CD4-positive, alpha-beta T cell treated with Interleukin-21 for 1 hour (primary cell): ENCODE measurements at regions not wholly inside any gene's neighbourhood (a gene's known extent, or its start where the extent isn't known, plus 50 kb on each side); places are given as distances from the start of the nearest gene placed in this dataset.
"Not testable (repeated sequence)": the region's sequence is repeated elsewhere in the genome, so short reads cannot be mapped to it uniquely, and the experiment has no call there.

ENCODE experiments used
- DNase-seq: peaks from one replicate; pipeline ENCODE4 v3.0.0-alpha.2; 2020

DNA sequence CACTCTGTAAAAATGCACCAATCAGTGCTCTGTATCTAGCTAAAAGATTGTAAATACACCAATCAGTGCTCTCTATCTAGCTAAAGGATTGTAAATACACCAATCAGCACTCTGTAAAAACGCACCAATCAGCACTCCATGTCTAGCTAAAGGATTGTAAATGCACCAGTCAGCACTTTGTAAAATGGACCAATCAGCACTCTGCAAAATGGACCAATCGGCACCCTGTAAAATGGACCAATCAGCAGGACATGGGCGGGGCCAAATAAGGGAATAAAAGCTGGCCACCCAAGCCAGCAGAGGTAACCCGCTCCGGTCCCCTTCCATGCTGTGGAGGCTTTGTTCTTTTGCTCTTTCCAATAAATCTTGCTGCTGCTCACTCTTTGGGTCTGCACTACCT, 140.7 kb downstream of the ELOVL4 start:
- DNase-seq = not testable (repeated sequence)

DNA sequence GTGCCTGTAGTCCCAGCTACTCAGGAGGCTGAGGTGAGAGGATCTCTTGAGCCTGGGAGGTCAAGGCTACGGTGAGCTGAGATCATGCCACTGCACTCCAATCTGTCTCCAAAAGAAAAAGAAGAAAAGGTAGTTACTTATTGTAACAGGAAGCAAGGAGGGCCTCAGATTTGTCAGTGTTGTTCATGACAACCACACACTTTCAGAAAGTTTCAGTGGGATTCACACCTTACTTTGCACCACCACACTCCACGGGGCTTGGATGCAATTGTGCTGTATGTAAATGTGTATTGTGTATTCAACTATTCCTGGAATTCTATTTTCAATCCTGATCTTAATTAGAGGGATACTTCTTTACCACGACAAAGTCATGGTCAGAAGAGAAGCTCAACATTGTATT, 142.6 kb downstream of the ELOVL4 start:
- DNase-seq = no peak

DNA sequence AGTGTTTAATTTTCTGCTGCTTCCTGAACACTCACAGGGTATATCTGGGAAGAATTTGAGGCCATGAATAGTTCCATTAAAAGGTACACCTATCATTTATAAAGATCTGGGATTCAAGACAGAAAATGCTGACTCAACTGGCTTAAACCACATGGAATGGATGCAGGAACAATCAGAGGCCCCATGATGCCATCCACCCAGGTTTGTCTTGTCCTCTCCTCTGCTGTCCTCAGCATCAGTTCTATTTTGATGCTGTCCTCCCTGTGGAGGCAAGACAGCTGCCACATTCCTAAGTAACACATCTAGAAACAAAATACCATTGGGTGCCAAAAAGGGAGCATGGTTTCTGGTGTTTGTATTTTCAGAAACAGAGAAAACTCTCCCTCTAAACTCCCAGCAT, 143.4 kb downstream of the ELOVL4 start:
- DNase-seq = no peak

DNA sequence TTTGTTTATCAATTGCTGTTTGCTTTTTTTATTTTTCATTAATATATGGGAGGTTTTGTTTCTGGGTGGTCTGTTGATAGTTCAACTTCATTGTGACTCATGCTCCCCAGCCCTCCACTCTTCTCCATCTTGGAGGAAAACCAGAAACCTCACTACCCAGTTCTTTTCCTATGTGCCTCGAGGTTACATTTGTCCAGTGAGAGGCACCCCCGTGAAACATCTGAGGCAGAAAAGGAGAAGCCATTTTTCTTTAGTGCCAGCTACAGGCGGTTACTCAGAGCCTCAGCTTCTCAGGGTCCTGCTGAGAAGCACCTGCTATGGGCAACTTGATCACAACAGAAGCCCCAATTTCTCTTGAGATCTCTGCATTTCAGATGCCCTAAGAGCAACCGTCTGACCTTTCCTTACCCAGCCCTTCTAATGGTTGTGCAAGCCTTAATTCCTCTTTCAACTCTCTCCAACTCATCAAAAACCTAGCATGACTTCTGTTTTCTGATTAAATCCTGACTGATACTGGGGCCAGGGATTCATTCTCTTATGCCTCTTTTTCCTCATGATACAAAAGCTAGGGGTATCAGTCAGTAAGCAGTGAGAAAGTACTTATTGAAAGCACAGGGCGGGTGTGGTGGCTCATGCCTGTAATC, 144.6 kb downstream of the ELOVL4 start:
- no peak for DNase-seq

DNA sequence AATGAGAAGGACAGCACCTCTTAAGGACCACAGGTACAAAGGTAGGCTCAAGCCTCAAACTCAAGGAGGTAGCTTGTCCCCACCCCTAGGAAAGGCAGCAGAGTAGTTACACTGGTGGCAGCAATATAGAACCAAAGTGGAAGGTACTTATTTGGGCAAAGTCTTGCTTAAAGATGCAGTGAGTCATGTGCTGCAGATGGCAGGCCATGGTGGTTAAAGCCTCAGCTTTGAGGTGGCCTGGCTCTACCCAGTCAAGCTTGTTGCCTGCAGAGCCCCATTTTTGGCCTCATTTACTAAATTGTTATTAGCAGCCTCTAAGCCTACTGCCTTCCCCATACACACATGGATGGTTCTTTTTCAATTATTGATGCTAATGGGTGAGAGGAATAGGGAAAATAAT, 146.0 kb downstream of the ELOVL4 start:
- DNase-seq = no peak

DNA sequence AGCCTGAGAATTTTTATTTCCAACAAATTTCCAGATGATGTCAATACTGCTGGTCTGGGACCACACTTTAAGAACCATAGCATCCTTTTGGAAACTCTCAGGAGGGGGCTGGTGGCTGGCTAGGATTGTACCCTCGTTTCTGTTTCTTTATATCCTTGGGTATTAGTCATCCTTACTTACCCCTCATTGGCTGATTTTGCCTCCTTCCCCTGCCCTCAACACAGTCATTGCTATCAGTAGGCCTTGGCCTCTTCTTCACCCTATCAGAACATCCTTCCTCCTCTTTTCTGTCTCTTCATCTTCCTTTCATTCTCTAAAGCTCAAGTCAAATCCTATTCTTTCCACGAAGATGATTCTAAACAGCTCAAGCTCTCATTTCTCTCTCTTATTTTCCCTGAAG, 148.5 kb downstream of the ELOVL4 start:
- no peak for DNase-seq

DNA sequence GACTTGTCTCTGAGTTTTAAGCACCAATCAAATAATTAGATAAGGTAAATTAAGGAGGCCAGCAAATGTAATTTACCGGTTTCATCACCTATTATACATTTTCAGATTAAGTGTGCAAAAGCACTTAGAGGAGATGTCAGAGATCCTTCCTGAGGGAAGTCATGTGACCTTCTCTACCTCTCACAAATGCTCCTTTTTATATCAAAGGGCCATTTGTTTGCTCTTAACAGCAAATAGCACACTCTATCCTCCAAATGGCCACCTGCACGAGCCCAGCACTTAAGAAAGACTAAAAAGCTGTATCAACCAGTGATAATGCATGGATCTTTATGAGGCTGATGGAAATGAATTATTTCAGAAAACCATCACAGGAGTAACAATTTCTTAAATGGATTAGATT, 149.4 kb downstream of the ELOVL4 start:
- DNase-seq = no peak

DNA sequence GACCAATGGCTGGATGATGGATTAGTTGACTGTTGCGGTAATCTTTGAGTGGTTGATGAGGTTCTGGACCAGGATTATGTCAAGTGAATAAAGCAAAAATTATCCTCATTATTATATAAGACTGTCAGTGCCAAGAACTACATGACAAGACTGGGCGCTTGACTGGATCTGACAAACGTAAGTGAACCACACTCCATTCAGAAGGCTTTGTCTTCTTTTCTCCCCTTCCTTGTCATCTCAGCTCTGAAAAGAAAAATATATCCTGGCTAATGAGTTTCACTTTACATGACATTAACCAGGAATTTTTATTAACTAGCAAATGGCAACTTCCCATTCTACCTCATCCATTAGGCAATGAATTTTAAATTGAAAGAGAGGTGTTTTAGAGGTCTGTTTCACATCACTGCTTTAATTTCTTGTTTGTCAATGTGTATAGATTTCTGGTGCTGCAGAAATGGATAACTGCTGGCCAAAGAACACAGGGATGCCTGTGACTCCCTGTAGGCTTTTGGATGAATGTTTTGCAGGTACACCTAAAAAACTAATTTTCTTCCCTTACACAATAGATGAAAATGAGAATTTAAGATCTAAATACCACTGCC, 150.1 kb downstream of the ELOVL4 start:
- no peak for DNase-seq

DNA sequence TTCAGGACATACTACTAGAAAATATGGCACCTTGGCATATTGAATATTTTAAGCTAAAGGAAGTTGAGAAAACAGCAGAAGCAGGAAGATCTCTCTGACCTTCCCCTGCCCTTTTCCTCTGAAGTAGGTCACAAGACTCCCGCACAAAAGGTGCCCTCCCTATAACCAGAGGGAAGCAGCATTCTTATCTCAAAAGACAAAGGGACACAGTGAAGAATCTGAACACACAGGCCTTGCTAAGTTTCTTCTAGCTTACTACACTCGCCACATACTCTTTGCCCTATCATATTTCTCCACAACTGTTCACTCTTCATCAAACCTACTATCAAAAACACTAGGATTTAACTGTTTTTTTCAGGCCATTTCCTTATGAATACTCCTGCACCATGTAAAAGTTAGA, 151.2 kb downstream of the ELOVL4 start:
- DNase-seq = no peak

DNA sequence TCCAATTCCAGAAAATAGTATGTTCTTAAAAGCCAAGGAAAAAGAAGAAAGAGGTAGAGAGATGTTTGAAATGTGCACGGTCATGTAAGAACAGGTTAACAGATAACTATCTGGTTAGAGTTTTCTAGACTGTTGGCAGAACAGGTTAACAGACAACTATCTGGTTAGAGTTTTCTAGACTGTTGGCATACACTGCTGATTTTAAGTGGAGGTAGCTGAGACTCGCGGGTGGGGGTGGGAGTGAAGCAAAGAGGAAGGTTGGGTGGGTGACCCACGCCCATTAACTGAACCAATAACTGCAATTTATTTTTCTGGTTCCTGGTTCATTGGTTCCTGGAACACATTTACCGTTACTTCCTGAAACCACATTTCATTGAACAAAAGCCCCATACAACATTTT, 157.5 kb downstream of the ELOVL4 start:
- no peak for DNase-seq

DNA sequence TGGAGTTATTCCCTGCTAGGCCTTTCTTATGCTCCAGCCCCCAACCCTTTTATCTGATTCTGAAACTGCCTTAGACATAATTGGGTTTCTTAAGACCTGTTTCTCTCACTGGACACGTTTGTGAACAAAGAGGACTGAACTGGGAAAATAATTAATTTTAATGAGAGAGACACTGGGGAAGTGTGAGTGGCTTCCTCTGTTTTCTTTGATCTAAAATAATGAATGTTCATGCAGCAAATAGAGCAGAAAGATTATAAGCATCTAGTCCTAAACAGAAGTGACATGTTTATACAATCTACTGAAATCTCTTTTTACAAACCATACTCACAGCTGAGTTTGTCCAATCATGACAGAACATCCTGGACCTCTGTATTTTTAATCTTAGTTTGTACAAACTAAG, 157.6 kb downstream of the SH3BGRL2 start:
- DNase-seq = no peak

DNA sequence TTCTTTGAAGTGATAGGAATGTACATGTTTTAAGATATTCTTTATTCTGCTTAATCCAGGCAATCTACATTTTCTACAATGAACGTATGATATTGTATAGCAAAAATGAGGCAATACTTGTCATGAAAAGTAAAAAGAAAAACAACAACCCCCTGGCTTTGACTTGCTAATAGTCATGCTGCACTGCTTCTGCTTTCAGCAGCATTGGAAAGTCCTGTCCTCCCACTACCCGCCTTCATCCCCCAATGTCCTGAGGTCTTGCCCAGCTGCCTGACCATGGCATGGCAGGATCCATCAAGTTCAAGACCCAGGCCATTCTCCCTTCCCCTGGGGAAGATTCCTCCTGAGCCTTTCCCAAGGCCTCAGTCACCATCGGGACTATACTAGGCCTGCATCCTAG, 156.5 kb downstream of the SH3BGRL2 start:
- DNase-seq = no peak

DNA sequence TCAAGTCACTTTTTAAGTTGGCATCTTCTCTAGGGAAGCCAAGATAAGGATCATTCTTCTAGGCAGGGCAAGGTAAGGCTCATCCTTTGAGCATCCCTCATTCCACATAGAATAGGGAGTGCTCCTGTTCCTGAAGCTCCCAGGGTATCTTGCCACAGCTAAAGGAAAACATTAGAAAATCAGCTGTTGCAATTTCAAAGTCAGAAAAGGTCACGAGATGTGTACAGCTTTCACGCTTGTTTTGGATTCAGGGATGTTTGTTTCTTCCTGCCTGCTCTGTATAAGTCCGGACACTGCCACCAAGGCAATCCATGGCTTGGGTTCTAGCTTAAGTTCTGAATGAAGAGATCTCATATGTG, 153.2 kb downstream of the SH3BGRL2 start:
- DNase-seq = no peak

DNA sequence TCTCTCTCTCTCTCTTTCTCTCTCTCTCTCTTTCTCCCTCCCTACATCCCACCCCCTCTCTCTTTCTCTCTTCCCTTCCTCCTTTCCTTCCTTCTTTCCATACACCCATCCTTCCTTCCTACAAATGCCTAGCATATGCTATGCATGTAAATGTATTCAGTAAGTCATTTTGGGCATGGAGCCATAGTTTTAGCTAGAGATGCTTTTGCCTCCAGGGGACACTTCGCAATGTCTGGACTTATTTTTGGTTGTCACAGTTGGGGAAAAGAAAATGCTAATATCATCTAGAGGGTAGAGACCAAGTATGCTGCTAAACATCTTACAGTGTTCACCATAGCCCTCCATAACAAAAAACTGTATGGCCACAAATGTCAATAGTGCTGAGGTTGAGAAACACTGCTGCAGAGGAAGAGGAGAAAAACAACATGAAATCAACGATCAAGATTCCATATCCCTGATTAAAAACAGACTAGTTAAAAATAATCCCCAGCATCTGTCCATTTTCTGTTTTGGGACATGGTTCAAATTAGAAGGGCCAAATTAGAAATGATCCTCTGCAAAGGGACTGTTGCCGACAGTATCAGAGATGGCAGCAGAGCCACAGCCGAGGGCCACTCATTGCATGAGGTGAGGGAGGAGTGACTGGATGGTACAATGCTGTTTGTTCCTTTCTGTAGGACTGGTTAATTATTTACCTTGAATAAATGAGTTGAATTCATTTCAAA, 152.7 kb downstream of the SH3BGRL2 start:
- DNase-seq = no peak

DNA sequence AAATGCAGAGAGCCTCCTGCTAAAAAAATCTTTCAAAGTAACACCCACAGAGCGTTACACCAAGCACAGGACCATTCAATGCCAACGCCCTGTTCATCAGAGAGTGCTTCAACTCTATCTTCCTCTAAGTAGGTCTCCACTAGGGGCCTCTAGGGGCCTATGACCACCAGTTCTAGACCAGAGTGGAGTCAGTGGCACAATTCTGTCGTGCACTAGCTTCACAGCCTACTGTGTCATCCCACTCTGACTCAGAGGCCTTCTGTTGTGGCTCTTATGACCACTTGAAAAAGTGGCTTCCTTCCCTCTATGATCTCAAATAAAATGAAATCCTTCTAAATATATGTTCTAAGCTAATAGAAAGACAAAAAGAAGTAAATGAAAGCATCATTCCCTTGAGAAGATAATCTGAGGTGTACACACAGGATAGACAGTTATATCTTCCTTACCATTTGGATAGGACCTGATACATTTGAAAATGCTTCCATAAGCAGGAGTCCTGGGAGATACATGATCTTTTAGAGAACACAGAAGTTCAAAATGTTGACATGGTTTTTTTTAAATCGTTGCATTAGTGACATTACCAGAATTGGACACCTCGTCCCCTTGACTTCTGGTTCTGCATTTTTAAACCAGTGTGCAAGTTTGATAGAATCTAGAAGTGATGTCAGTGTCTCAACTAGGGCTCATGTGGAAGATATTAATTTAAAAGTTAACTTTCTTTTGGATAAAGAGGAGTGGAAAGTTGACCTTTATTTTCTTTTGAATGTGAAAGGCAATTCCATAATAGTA, 151.9 kb downstream of the SH3BGRL2 start:
- no peak for DNase-seq

DNA sequence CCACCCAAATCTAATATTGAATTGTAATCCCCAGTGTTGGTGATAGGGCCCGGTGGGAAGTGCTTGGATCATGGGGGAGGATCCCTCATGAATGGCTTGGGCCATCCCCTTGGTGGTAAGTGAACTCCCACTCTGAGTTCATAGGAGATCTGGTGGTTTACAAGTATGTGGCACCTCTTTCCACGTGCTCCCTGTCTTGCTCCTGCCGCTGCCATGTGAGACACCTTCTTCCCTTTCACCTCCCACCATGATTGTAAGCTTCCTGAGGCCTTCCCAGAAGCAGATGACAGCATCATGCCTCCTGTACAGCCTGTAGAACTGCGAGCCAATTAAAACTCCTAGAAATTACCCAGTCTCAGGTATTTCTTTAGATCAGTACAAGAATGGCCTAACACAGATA, 150.8 kb downstream of the SH3BGRL2 start:
- DNase-seq = no peak

DNA sequence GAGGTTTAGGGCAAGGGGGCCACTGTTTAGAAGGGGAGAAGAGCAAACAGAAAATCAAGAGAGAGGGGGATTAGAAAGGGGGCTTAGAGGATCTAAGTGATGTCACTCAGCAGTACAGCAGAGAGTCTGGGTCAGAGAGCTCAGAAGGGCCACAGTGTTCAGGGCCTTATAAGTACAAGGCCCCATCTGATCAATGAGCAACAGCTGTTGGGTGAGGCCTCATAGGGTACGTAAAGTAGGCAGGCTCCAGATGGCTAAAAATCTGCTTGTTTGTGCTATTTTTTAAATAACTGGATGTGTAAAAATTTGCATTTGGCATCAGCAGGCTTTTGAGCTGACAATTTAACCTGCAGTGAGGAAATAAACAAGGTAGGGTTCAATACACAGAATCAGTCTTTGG, 149.8 kb downstream of the SH3BGRL2 start:
- no peak for DNase-seq

DNA sequence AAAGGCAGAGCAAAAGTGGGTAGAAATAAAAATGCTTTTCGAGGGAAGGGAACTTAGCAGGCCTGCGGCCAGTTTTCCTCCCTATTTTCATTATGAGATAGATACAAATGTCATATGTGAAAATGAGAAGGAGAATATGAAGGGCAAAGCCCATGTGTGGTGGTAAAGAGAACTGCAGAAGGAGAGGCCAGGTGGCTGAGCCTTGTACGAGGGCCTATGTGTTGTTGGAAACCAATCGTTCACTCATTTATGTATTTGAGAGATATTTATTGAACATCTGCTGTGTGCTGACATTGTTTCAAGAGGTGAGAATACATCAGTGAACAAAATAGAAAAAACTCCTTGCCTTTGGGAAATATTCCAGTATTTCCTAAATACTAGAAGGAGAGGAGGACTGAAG, 147.7 kb downstream of the SH3BGRL2 start:
- DNase-seq = no peak

DNA sequence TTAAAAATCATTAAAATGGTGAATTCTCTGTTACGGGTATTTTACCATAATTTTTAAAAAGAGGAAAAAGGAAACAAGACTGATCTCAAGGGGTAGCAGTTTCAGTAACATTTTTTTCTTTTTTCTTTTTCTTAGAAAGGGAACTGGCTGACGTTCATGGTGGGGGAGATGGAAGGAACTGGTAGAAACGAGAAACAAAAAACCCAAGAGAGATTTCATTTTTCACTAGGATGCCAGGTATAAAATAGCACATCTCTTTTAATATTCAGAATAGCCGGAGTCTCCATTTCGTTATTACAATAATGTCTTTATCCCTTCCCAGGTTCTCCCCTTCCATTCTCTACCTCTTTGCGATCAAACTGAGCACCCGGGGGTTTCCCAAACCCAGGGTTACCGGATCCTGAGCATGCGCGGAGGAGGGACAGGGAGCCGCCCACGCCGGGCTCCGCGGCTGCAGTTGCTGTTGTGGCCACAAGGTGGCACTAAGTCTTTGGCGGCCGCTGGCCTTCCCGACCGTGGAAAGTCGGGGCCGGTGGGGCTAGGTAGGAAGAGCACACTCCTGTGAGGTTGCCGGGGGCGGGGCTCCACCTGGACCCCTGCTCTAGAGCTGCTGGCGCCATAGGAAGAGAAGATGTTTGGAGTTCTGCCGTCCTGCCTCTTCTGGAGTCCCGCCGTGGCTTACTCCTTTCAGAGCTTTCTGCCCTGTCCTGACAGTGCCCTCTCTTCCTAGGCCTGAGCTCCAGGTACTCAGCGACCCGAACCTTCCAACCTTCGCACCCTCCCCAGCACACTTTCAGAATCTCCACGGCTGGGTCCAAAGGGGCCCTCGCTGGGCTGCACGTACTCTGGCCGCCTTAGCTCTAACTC, 146.8 kb downstream of the SH3BGRL2 start:
- DNase-seq = peak; percentile 86

DNA sequence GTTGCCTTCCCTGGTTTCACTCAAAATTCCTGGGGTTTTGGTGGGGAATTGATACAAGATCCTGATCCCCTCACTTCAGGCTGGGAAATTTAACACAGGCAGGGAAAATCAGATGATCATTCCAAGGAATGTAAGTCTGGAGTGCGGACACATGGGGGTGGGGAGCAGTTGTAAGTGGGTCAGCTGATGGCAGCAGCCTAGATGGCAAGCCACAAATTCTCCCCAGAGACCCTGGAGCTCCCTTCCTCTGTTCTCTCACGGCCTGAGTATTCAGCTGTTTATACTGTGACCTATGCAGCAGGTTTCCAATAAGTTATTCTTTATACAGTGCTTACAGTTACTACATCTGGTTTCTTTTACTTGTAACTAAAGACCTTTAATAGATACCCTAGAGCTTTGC, 144.9 kb downstream of the SH3BGRL2 start:
- no peak for DNase-seq

DNA sequence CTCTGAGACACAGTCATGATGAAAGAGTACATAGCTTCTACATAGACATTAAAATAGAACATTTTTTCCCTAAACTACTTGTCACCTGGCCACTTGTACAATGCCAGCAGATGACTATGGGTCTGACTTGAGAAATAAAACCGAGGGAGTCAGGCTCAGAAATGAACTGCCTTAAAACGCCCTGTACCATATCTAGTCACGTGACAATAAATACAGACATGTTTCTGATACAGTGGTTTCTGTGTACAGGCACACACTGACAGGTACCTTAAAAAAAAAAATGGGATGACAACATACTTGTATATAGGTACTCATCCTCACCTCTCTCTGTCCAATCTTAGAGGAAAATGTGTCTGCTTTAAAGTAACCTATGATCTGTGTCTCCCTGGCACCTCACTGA, 144.1 kb downstream of the SH3BGRL2 start:
- no peak for DNase-seq

DNA sequence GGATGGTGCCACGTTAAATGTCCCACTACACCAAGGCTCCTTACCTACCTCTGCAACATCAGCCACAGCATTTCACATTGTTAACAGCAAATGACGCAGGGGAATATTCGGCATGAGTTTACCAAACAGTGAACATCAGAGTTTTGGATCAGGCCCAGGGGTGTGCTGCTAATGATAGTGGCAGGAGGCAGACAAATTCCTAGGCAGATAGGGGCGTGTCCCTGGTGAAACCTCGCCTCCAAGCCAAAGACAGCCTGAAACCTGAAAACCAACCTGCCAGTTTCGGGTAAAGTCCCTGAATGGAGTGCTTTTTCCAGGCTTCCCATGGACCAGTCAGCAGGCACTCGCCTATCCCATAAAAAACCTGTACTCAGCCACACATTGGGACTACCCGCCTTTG, 133.6 kb downstream of the SH3BGRL2 start:
- DNase-seq = no peak

DNA sequence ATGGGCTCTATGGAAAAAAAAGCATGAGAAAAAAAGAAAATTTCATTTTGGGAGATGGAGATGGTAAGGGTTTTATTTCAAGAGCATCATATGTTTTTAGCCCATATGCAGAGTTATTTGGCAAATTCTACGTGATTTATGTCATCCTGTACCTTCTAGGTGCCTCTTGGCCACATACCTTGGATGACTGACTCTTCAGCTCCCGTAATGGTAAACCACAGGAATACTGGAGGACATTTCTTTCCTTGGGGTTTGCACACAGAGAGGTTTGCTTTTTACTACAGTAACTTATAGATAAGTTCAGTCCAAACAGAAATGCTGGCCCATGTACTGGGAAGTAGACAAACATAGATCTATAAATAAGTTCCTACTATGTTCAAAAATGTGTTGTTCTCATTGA, 132.2 kb downstream of the SH3BGRL2 start:
- no peak for DNase-seq
